B cell (primary cell): ENCODE measurements at regions not wholly inside any gene's neighbourhood (a gene's known extent, or its start where the extent isn't known, plus 50 kb on each side); places are given as distances from the start of the nearest gene placed in this dataset.

ENCODE experiments used
- ATAC-seq: fragments of 200-7000 bp; cut with Tn5 transposase; one replicate; pipeline ENCODE4 v1.10.0; 2021; ENCODE audit warnings: low read depth, mild to moderate bottlenecking, moderate number of reproducible peaks, moderate library complexity
- CTCF ChIA-PET: fragments of 350-600 bp; sonication (Branson Sonifier 250); formaldehyde crosslinking; loops from one replicate; lab custom pipeline; 2021; ENCODE audit warnings: antibody characterized with exemption, inconsistent platforms; lab: Charles Lee
- POLR2A ChIA-PET: fragments of 350-600 bp; sonication (Branson Sonifier 250); formaldehyde crosslinking; loops from one replicate; lab custom pipeline; 2021; ENCODE audit warnings: antibody characterized with exemption; lab: Charles Lee
- DNase-seq: peaks from one replicate; pipeline ENCODE4 v3.0.0; 2013
- H2AFZ ChIP-seq: 2 replicates; pipeline ENCODE4 v1.6.1; 2012; ENCODE audit warnings: mild to moderate bottlenecking, low read depth, low read length; ENCODE audit not compliant: insufficient read depth, poor library complexity, severe bottlenecking
- H3K27ac ChIP-seq, 2 donors: 1 replicate in 1 of 2; 2 replicates in 1 of 2; pipeline ENCODE4 v1.5.1; 2012 to 2013; ENCODE audit warnings: low read length in 2 of 2, mild to moderate bottlenecking in 2 of 2, moderate library complexity in 1 of 2
- H3K27me3 ChIP-seq, 4 experiments: fragments of 200-600 bp in 1 of 4; sonication (generic) in 1 of 4; replicated peaks in 1 of 4; 1 replicate in 2 of 4; 2 replicates in 2 of 4; pipeline versions ENCODE4 v1.6.1 to v1.7.0; 2013 to 2016; ENCODE audit warnings: low read length in 3 of 4, mild to moderate bottlenecking in 2 of 4, mixed read lengths in 1 of 4, moderate library complexity in 1 of 4; ENCODE audit not compliant: insufficient read depth in 4 of 4, control insufficient read depth in 3 of 4; ENCODE audit errors: control extremely low read depth in 1 of 4
- H3K36me3 ChIP-seq, 2 experiments: replicated peaks in 1 of 2; 1 replicate in 1 of 2; 2 replicates in 1 of 2; pipeline versions ENCODE4 v1.6.1 to v1.7.1; 2013; ENCODE audit warnings: low read length in 1 of 2; ENCODE audit not compliant: insufficient read depth in 2 of 2, control insufficient read depth in 1 of 2; ENCODE audit errors: control extremely low read depth in 1 of 2, extremely low read depth in 1 of 2
- H3K4me1 ChIP-seq, 2 donors: fragments of 200-600 bp in 1 of 2; sonication (generic) in 1 of 2; 1 replicate in 1 of 2; 2 replicates in 1 of 2; pipeline versions ENCODE4 v1.5.1 to v1.6.1; 2013 to 2017; ENCODE audit warnings: low read length in 2 of 2; ENCODE audit not compliant: control insufficient read depth in 2 of 2, insufficient read depth in 2 of 2
- H3K4me2 ChIP-seq: replicated peaks from 2 replicates; pipeline ENCODE3; 2012; ENCODE audit warnings: mild to moderate bottlenecking, low read depth, low read length; ENCODE audit not compliant: poor library complexity, severe bottlenecking
- H3K4me3 ChIP-seq, 5 experiments: fragments of 200-600 bp in 1 of 5; sonication (generic) in 1 of 5; 1 replicate in 3 of 5; 2 replicates in 2 of 5; pipeline versions ENCODE4 v1.5.1 to v1.7.0; 2011 to 2016; ENCODE audit warnings: low read length in 4 of 5, mild to moderate bottlenecking in 4 of 5, low read depth in 2 of 5, control low read depth in 1 of 5, moderate library complexity in 1 of 5; ENCODE audit not compliant: insufficient read depth in 1 of 5; ENCODE audit errors: control extremely low read depth in 1 of 5, extremely low read depth in 1 of 5
- H3K79me2 ChIP-seq: fragments of 200-600 bp; sonication (generic); one replicate; pipeline ENCODE4 v1.6.0; 2016; ENCODE audit warnings: low read length; ENCODE audit not compliant: control insufficient read depth, insufficient read depth
- H3K9ac ChIP-seq: fragments of 200-600 bp; sonication (generic); 2 replicates; pipeline ENCODE4 v1.6.1; 2017; ENCODE audit warnings: mild to moderate bottlenecking, low read length, moderate library complexity
- H3K9me3 ChIP-seq, 3 donors: one replicate each; pipeline versions ENCODE4 v1.6.1 to v1.7.1; 2013; ENCODE audit warnings: low read length in 2 of 3; ENCODE audit not compliant: control insufficient read depth in 2 of 3, insufficient read depth in 1 of 3; ENCODE audit errors: control extremely low read depth in 1 of 3
- H4K20me1 ChIP-seq: 2 replicates; pipeline ENCODE4 v1.6.0; 2012; ENCODE audit warnings: mild to moderate bottlenecking, low read length; ENCODE audit not compliant: insufficient read depth, control insufficient read depth, poor library complexity, severe bottlenecking
- H3K27ac Mint-ChIP-seq: one replicate; pipeline ENCODE4 v1.8.0; 2021; ENCODE audit warnings: mixed read lengths
- H3K27me3 Mint-ChIP-seq: one replicate; pipeline ENCODE4 v1.8.0; 2021; ENCODE audit warnings: mixed read lengths
- H3K4me1 Mint-ChIP-seq: one replicate; pipeline ENCODE4 v1.8.0; 2021; ENCODE audit warnings: mixed read lengths
- H3K4me3 Mint-ChIP-seq: one replicate; pipeline ENCODE4 v1.8.0; 2021; ENCODE audit warnings: mixed read lengths
- H3K9me3 Mint-ChIP-seq: one replicate; pipeline ENCODE4 v1.8.0; 2022; ENCODE audit warnings: mixed read lengths; ENCODE audit not compliant: insufficient read depth
- EZH2 ChIP-seq: IDR thresholded peaks from 2 replicates; pipeline ENCODE4 v1.6.1; 2012; ENCODE audit warnings: borderline replicate concordance, low read depth, mild to moderate bottlenecking, moderate library complexity, low read length; ENCODE audit not compliant: insufficient read depth, poor library complexity, severe bottlenecking
- WGBS: methylation state at CpG from one replicate; pipeline ENCODE4 v1.1.5; 2013; ENCODE audit warnings: missing lambda C conversion rate; ENCODE audit not compliant: insufficient coverage; 5-methylcytosine and 5-hydroxymethylcytosine counted together
- intact Hi-C: fragments of 100-400 bp; cut with micrococcal nuclease; formaldehyde crosslinking; loops from one replicate; pipeline ENCODE4 v1.10.0; 2022
- TF ChIP-seq, protein P1 (sequence below): fragments of 200-600 bp; IDR thresholded peaks from one replicate; pipeline ENCODE4 v1.8.0; 2022; ENCODE audit warnings: antibody characterized with exemption, mild to moderate bottlenecking

- H3K27me3 ChIP-seq = no peaks in the 10 kb centered on the region
- POLR2A ChIA-PET = no interaction called here
- intact Hi-C loops = no loop called here
- H3K9me3 Mint-ChIP-seq = peaks cover 9% of the 10 kb centered on the region
- no peak overlapping the region for H3K27ac Mint-ChIP-seq
- no peaks in the 10 kb centered on the region for H3K79me2 ChIP-seq
- no CpG with 5 or more reads among the region's 3 CpGs for WGBS
- H3K4me1 ChIP-seq = no peaks in the 10 kb centered on the region
- no peak overlapping the region for H3K4me3 ChIP-seq
- CTCF ChIA-PET = no interaction called here
- no peak overlapping the region for H3K4me3 Mint-ChIP-seq
- H4K20me1 ChIP-seq = no peaks in the 10 kb centered on the region
- no peak overlapping the region for H3K4me2 ChIP-seq
- TF ChIP-seq, protein P1, sequence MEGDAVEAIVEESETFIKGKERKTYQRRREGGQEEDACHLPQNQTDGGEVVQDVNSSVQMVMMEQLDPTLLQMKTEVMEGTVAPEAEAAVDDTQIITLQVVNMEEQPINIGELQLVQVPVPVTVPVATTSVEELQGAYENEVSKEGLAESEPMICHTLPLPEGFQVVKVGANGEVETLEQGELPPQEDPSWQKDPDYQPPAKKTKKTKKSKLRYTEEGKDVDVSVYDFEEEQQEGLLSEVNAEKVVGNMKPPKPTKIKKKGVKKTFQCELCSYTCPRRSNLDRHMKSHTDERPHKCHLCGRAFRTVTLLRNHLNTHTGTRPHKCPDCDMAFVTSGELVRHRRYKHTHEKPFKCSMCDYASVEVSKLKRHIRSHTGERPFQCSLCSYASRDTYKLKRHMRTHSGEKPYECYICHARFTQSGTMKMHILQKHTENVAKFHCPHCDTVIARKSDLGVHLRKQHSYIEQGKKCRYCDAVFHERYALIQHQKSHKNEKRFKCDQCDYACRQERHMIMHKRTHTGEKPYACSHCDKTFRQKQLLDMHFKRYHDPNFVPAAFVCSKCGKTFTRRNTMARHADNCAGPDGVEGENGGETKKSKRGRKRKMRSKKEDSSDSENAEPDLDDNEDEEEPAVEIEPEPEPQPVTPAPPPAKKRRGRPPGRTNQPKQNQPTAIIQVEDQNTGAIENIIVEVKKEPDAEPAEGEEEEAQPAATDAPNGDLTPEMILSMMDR = no peak
- no peak for TF ChIP-seq EZH2
- no peaks in the 10 kb centered on the region for H3K36me3 ChIP-seq
- no peak overlapping the region for H2AFZ ChIP-seq
- peaks cover 0 to 11% (median 0%) of the 10 kb centered on the region in 3 donors for H3K9me3 ChIP-seq
- H3K9ac ChIP-seq = no peak overlapping the region
- no peaks in the 10 kb centered on the region for H3K4me1 Mint-ChIP-seq
- H3K27ac ChIP-seq = no peak overlapping the region
- no peaks in the 10 kb centered on the region for H3K27me3 Mint-ChIP-seq
- no peak for DNase-seq
- ATAC-seq = no peak
Measured at GRCh38 chr7:153584132-153584531, 468.1 kb upstream of the DPP6 start.

DNA sequence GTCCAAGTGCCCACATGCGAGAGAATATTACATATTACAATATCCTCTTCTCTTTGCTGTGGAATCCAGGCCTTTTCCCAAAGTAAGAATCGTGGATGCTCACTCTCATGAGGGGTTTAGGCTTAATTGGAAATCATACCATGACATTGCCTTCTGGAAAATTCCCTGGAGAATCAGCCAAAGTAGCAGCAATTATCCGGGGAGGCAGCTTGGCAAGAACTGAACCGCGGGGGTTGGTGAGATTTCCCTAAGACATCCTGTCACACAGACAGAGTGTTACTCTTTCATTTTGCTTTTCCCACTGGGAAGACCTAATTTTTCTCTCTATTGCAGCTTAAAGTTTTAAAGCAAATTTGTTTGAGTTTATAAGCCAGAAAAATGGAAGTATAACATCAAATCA lies 463.6 kb upstream of the DPP6 start:
- H3K9ac ChIP-seq = no peak overlapping the region
- Mint-ChIP-seq H3K27me3 (no peaks in the 10 kb centered on the region), H3K27ac (no peak overlapping the region), H3K4me1 (no peaks in the 10 kb centered on the region), H3K4me3 (no peak overlapping the region), H3K9me3 (peaks cover 2% of the 10 kb centered on the region)
- no peak overlapping the region for H3K27ac ChIP-seq
- ChIA-PET POLR2A (no interaction called here), CTCF (no interaction called here)
- H3K27me3 ChIP-seq = no peaks in the 10 kb centered on the region
- H4K20me1 ChIP-seq = no peaks in the 10 kb centered on the region
- DNase-seq (no peak), ATAC-seq (no peak)
- WGBS = 81% methylated on average over 2 of the region's 5 CpGs
- TF ChIP-seq, protein P1 = no peak
- no peak for TF ChIP-seq EZH2
- no peak overlapping the region for H3K4me2 ChIP-seq
- no peaks in the 10 kb centered on the region for H3K79me2 ChIP-seq
- H3K36me3 ChIP-seq = no peaks in the 10 kb centered on the region
- H2AFZ ChIP-seq = no peak overlapping the region
- peaks cover 0 to 26% (median 0%) of the 10 kb centered on the region in 3 donors for H3K9me3 ChIP-seq
- intact Hi-C loops = no loop called here
- H3K4me3 ChIP-seq = no peak overlapping the region
- no peaks in the 10 kb centered on the region for H3K4me1 ChIP-seq
